Liver (tissue), 8 donors: ENCODE measurements at regions not wholly inside any gene's neighbourhood (a gene's known extent, or its start where the extent isn't known, plus 50 kb on each side); places are given as distances from the start of the nearest gene placed in this dataset.

Source experiments
- DNase-seq: peaks from one replicate; pipeline ENCODE4 v3.0.0-alpha.2; 2017; ENCODE audit warnings: low spot score
- H3K27ac ChIP-seq, 2 donors: one replicate each; pipeline ENCODE4 v1.7.0; 2013; ENCODE audit warnings: inconsistent platforms in 2 of 2, low read length in 2 of 2, control low read depth in 1 of 2, low read depth in 1 of 2, mild to moderate bottlenecking in 1 of 2
- H3K27me3 ChIP-seq, 4 donors: one replicate each; pipeline versions ENCODE4 v1.6.1 to v1.7.0; 2013; ENCODE audit warnings: low read length in 3 of 4, inconsistent platforms in 1 of 4, mild to moderate bottlenecking in 1 of 4, moderate library complexity in 1 of 4; ENCODE audit not compliant: control insufficient read depth in 4 of 4, insufficient read depth in 4 of 4
- H3K36me3 ChIP-seq, 4 donors: one replicate each; pipeline versions ENCODE4 v1.6.1 to v1.7.0; 2013; ENCODE audit warnings: low read length in 3 of 4, mild to moderate bottlenecking in 3 of 4, low read depth in 1 of 4, moderate library complexity in 1 of 4; ENCODE audit not compliant: control insufficient read depth in 4 of 4, insufficient read depth in 3 of 4
- H3K4me1 ChIP-seq, 4 donors: one replicate each; pipeline versions ENCODE4 v1.6.1 to v1.7.0; 2013; ENCODE audit warnings: low read length in 3 of 4, mild to moderate bottlenecking in 3 of 4, moderate library complexity in 1 of 4; ENCODE audit not compliant: control insufficient read depth in 4 of 4, insufficient read depth in 4 of 4
- H3K4me3 ChIP-seq, 3 donors: one replicate each; pipeline versions ENCODE4 v1.6.1 to v1.7.0; 2013; ENCODE audit warnings: low read length in 3 of 3, control low read depth in 1 of 3, low read depth in 1 of 3, mild to moderate bottlenecking in 1 of 3
- H3K9ac ChIP-seq, 2 donors: one replicate each; pipeline ENCODE4 v1.7.0; 2013; ENCODE audit warnings: low read length in 2 of 2, mild to moderate bottlenecking in 2 of 2, moderate library complexity in 2 of 2, control low read depth in 1 of 2, low read depth in 1 of 2
- H3K9me3 ChIP-seq, 4 donors: one replicate each; pipeline versions ENCODE4 v1.6.1 to v1.7.0; 2013; ENCODE audit warnings: low read length in 3 of 4; ENCODE audit not compliant: control insufficient read depth in 4 of 4
- ATF3 ChIP-seq: IDR thresholded peaks from 2 replicates; pipeline ENCODE4 v1.6.1; 2016; ENCODE audit warnings: antibody characterized with exemption
- CTCF ChIP-seq: fragments of 150-350 bp; IDR thresholded peaks from 2 replicates; pipeline ENCODE4 v1.5.1; 2017; ENCODE audit warnings: improper control_type of control experiment, low read depth, low read length; ENCODE audit not compliant: missing input control
- EGR1 ChIP-seq, 2 donors: IDR thresholded peaks; 2 replicates each; pipeline ENCODE4 v1.6.1; 2016 to 2018; ENCODE audit warnings: antibody characterized with exemption in 2 of 2, low read depth in 2 of 2
- FOXA1 ChIP-seq: IDR thresholded peaks from 2 replicates; pipeline ENCODE4 v1.6.1; 2016; ENCODE audit warnings: antibody characterized with exemption
- FOXA2 ChIP-seq: IDR thresholded peaks from 2 replicates; pipeline ENCODE4 v1.6.1; 2016; ENCODE audit warnings: antibody characterized with exemption
- GABPA ChIP-seq, 2 donors: IDR thresholded peaks in 1 of 2; conservative IDR thresholded peaks in 1 of 2; 2 replicates each; pipeline ENCODE4 v1.6.1; 2016; ENCODE audit warnings: antibody characterized with exemption in 2 of 2, mild to moderate bottlenecking in 1 of 2, moderate library complexity in 1 of 2
- HNF4A ChIP-seq, 2 donors: conservative IDR thresholded peaks; 2 replicates each; pipeline ENCODE4 v1.6.1; 2016; ENCODE audit warnings: antibody characterized with exemption in 2 of 2, mild to moderate bottlenecking in 2 of 2
- HNF4G ChIP-seq: IDR thresholded peaks from 2 replicates; pipeline ENCODE4 v1.6.1; 2016; ENCODE audit warnings: antibody characterized with exemption
- JUND ChIP-seq, 2 donors: IDR thresholded peaks; 2 replicates each; pipeline ENCODE4 v1.6.1; 2016; ENCODE audit warnings: antibody characterized with exemption in 2 of 2
- MAX ChIP-seq: IDR thresholded peaks from 2 replicates; pipeline ENCODE4 v1.6.1; 2016; ENCODE audit warnings: antibody characterized with exemption
- NR2F2 ChIP-seq: IDR thresholded peaks from 2 replicates; pipeline ENCODE4 v1.6.1; 2016; ENCODE audit warnings: antibody characterized with exemption
- RAD21 ChIP-seq, 2 donors: IDR thresholded peaks; 2 replicates each; pipeline ENCODE4 v1.6.1; 2016; ENCODE audit warnings: antibody characterized with exemption in 2 of 2, mild to moderate bottlenecking in 2 of 2
- REST ChIP-seq: IDR thresholded peaks from 2 replicates; pipeline ENCODE4 v1.6.1; 2016; ENCODE audit warnings: antibody characterized with exemption, mild to moderate bottlenecking
- RXRA ChIP-seq, 2 donors: IDR thresholded peaks; 2 replicates each; pipeline ENCODE4 v1.6.1; 2017 to 2018; ENCODE audit warnings: antibody characterized with exemption in 2 of 2, mild to moderate bottlenecking in 1 of 2
- SP1 ChIP-seq: IDR thresholded peaks from 2 replicates; pipeline ENCODE4 v1.6.1; 2018; ENCODE audit warnings: antibody characterized with exemption, mild to moderate bottlenecking
- TAF1 ChIP-seq: conservative IDR thresholded peaks from 2 replicates; pipeline ENCODE4 v1.6.1; 2016; ENCODE audit warnings: antibody characterized with exemption, mild to moderate bottlenecking
- YY1 ChIP-seq: IDR thresholded peaks from 2 replicates; pipeline ENCODE4 v1.6.1; 2016; ENCODE audit warnings: antibody characterized with exemption, mild to moderate bottlenecking
- ZBTB33 ChIP-seq: IDR thresholded peaks from 2 replicates; pipeline ENCODE4 v1.6.1; 2016; ENCODE audit warnings: antibody characterized with exemption
- WGBS: extraction: QIAGEN DNeasy Blood & Tissue Kit; methylation state at CpG from one replicate; pipeline ENCODE4 v1.1.7; 2013; 5-methylcytosine and 5-hydroxymethylcytosine counted together
- donor health status: healthy.
- donor health status: healthy.
- donor health status: healthy.
- donor health status: healthy.
- donor health status: healthy.

GRCh38 chr20:56800088-56800487, 171.0 kb downstream of the TFAP2C start:
- H3K4me1 ChIP-seq, result peaks cover 7 to 36% (median 29%) of the 10 kb centered on the region in 4 donors
- no peaks in the 10 kb centered on the region for H3K27me3 ChIP-seq
- H3K36me3 ChIP-seq, result no peaks in the 10 kb centered on the region
- H3K9ac ChIP-seq, result no peak overlapping the region
- no peak overlapping the region for H3K27ac ChIP-seq
- WGBS, result 80% methylated on average over 4 of the region's 4 CpGs
- no peaks in the 10 kb centered on the region for H3K9me3 ChIP-seq
- no peak for TF ChIP-seq ATF3
- no peak for TF ChIP-seq YY1
- TF ChIP-seq FOXA2, result no peak
- TF ChIP-seq SP1, result no peak
- TF ChIP-seq RXRA (IDR thresholded peaks at IDR 0.05), result no peak
- TF ChIP-seq REST, result no peak
- TF ChIP-seq JUND (IDR thresholded peaks at IDR 0.05), result no peak
- no peak for TF ChIP-seq EGR1 (IDR thresholded peaks at IDR 0.05; ENCODE audit: low read depth in 2 of 2)
- no peak for TF ChIP-seq MAX
- no peak for TF ChIP-seq HNF4A (conservative IDR thresholded peaks at IDR 0.05)
- TF ChIP-seq NR2F2, result no peak
- no peak for TF ChIP-seq CTCF
- TF ChIP-seq GABPA (IDR thresholded peaks at IDR 0.05 in 1 of 2, conservative IDR thresholded peaks at IDR 0.05 in 1 of 2), result no peak
- no peak for TF ChIP-seq RAD21 (IDR thresholded peaks at IDR 0.05)
- DNase-seq, result no peak
- H3K4me3 ChIP-seq, result no peak overlapping the region

- Histone ChIP-seq H3K4me3 (no peak overlapping the region), H3K27me3 (no peaks in the 10 kb centered on the region), H3K4me1 (peaks cover 2 to 26% (median 17%) of the 10 kb centered on the region in 4 donors), H3K9me3 (no peaks in the 10 kb centered on the region), H3K9ac (no peak overlapping the region), H3K36me3 (no peaks in the 10 kb centered on the region), H3K27ac (no peak overlapping the region)
- 60% methylated on average over 19 of the region's 19 CpGs for WGBS
- DNase-seq, result no peak
- TF ChIP-seq ATF3, result no peak
- TF ChIP-seq FOXA2, result no peak
- no peak for TF ChIP-seq HNF4G
- no peak for TF ChIP-seq HNF4A (conservative IDR thresholded peaks at IDR 0.05)
- no peak for TF ChIP-seq ZBTB33
- no peak for TF ChIP-seq GABPA (IDR thresholded peaks at IDR 0.05 in 1 of 2, conservative IDR thresholded peaks at IDR 0.05 in 1 of 2)
- no peak for TF ChIP-seq TAF1
- TF ChIP-seq FOXA1, result no peak
- no peak for TF ChIP-seq YY1
- no peak for TF ChIP-seq EGR1 (IDR thresholded peaks at IDR 0.05; ENCODE audit: low read depth in 2 of 2)
- no peak for TF ChIP-seq NR2F2
- TF ChIP-seq REST, result no peak
These were observed 173.1 kb downstream of the TFAP2C start for GRCh38 chr20:56801971-56802755.
